ENCODE measurements at regions not wholly inside any gene's neighbourhood (a gene's known extent, or its start where the extent isn't known, plus 50 kb on each side); places are given as distances from the start of the nearest gene placed in this dataset.

DNA sequence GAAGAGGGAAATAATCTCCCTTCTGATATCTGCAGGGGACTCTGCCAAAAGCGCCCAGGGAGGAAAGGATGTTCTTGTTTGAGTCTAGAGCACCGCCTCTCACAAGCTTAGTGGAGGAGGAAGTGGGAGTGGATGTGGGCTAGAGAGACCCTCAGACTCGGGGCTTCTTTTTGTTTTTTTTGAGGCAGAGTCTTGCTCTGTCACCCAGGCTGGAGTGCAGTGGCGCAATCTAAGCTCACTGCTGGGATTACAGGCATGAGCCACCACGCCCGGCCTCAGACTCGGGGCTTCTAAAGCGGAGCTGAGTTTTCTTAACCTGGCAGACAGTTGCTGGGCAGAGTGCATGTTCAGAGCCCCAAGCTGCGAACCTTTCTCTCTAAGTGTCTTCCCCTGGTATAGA is 310.8 kb downstream of the BMP7 start:
- DNase-seq (ENCODE audit: low read depth) = no peak

GRCh38 chr20:56956534-56956933 is 309.9 kb downstream of the BMP7 start:
- no peak for DNase-seq (ENCODE audit: low read depth)

DNA sequence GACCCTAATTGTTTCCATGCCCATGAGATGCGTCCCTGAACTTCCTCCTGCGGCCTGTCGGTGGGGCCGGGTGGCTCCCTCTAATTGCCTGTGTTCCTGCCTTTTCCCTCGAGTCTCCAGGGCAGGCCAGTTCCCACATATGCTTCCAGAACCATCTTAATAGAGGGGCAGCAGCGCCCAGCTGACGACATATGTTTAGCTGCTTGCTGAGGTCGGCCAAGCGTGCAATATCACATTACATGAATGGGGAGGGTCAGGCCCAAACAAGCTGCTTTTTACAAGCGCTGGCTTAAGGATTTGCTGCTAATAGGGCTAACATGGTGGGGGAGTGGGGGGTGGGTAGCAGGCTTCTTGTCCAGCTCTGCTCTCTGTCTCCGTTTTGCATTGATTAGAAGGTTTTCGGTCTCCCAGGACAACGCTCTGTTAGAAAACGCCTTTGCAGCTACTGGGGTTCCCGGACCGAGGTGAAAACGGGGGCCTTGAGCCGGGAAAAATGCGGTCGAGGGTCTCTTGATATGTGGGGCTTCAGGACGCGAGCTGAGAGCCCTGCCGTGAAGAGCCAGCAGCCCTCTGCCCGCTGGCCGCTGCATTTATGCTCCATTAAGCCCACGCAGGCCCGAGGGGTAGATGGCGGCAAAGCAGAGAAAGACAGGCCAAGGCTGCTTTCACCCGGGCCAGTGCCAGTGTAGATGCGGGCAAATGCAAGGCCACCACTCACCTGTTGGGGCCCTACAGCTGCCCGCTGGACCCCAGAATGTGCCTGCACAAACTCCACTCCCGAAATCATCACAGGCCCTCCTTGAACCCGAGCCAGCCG is 308.5 kb downstream of the BMP7 start:
- no peak for DNase-seq (ENCODE audit: low read depth)

DNA sequence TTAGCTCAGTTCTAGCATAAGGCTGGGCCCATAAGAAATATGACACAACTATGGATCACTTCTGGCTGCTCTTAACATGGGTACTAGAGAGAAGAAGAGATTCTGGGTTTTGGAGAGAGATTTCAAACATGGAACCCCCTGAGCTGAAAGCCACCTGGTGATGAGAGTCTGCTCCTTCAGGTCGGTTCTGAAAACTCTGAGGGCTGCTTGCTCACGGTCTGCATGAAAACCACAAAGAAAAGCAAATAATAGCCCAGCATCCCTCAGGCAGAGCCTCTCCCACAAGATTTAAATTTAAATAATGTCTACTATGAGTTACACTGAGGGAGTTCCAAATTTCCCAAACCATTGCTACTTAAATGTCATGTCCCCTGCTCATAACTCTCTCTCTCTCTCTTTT is 301.5 kb downstream of the BMP7 start:
- no peak for DNase-seq (ENCODE audit: low read depth)

DNA sequence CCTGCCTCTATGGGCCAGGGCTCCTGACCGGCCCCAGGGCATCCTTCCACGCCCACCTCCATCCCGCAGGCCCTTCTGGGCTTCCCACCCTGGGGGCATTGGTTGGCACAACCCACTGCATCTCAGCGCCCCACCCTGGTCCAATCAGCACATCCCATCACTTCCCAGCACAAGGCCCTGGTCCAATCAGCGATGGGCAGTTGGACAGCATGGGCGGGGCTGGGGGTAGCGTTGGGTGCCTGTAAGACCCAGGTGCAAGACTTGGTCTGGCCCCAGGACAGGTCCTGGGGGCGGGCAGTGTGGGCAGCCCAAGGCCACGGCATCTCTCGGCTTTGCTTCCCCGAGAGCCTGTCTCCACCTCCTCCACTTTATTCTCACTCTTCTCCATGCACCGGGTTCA is 298.5 kb downstream of the BMP7 start:
- DNase-seq (ENCODE audit: low read depth) = no peak

DNA sequence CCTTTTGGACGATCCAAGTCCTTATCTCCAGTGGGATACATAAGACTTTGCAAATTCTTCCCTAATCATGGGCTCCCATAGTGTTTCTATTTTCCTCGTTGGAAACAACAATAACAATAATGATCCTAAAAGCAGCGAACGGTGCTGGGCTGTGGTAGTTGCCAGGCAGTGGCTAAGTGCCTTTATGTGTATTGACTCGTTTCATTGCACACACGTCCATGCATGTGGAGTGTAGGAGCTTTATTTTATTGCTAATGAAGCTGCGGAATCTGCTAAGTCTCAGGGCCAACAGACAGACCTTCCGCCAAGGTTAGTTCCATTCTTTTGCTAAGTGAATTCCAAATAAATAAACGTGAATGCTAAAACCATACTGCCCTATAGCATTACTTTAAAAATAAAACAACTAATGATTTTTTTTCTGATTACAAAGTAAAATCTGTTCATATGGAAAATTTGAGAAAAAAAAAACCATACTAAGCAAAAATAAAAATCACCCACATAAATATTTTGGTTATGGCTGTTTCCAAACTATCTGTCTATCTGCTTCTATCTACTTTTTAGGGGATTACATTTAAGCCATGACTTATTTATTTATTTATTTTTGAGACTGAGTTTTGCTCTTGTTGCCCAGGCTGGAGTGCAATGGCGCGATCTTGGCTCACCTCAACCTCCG is 297.9 kb downstream of the BMP7 start:
- DNase-seq (ENCODE audit: low read depth) = no peak

- no peak for DNase-seq (ENCODE audit: low read depth)
Measured at GRCh38 chr20:56974499-56975250, 291.8 kb downstream of the BMP7 start.

DNA sequence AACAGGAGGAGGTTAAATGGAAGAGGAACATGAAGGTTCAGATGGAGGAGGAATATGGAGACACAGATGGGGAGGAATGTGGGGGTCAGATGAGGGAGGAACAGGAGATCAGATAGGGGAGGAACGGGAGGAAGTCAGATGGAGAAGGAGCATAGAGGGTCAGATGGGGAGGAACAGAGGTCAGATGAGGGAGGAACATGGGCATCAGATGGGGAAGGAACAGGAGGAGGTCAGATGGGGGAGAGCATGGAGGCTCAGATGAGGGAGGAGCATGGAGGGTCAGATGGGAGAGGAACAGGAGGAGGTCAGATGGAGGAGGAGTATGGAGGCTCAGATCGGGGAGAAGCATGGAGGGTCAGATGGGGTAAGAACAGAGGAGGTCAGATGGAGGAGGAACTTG is 290.6 kb downstream of the BMP7 start:
- DNase-seq (ENCODE audit: low read depth) = no peak

DNA sequence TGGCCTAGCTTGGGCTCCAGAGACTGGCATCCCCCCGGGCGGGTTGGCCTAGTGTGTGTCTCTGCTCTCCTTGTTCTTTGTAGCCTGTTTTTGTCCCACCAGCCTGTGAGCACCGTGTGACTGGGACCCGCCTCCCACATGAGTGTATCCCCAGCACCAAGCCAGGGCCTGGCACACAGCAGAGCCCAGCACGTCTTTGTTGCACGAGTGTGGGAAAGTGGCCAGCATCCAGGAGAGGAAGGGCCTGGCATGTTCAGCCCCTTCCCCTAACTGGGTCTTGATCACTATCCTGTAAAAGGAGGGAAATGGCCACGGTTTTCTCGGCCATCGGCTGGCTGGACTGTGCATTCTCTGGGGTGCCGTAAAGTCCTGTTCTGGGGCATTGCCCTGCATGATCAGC is 290.1 kb downstream of the BMP7 start:
- no peak for DNase-seq (ENCODE audit: low read depth)

- no peak for DNase-seq (ENCODE audit: low read depth)
Measured at GRCh38 chr20:56978475-56978874, 288.0 kb downstream of the BMP7 start.

DNA sequence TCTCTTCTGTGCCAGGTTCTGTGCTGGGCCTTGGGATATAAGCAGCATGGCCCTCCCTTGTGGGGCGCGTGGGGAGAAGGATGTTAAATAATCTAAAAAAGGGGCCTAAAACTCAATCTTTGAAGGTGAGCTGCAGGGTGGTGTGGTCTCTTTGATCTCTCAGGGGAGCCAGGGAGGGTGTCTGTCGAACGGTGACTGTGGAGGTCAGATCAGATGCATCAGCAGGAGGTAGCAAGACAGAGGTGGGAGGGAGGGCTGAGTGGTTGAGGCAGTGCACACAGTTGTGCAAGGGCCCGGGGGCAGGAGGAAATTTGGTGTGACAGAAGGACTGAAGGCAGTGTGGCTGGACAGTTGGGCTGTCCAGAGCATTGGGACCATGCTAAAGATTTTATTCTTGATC is 287.3 kb downstream of the BMP7 start:
- DNase-seq (ENCODE audit: low read depth) = no peak

GRCh38 chr20:56981301-56981700 is 285.1 kb downstream of the BMP7 start:
- DNase-seq (ENCODE audit: low read depth) = no peak

DNA sequence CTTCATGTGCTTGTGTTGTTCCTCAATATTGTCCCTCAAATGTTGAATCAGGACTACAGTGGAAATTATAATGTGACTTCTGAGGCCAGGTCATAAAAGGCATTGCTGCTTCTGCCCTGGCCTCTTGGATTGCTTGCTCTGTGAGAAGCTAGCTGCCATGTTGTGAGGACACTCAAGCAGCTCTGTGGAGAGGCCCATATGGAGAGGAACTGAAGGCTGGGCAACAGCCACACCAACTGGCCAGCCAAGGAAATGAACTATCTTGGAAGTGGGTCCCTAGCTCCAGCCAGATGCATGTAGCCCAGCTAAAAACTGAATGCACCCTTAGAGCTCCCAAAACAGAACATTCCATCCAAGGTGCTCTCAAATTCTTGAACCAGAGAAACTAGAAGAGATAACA is 282.6 kb downstream of the BMP7 start:
- no peak for DNase-seq (ENCODE audit: low read depth)

DNA sequence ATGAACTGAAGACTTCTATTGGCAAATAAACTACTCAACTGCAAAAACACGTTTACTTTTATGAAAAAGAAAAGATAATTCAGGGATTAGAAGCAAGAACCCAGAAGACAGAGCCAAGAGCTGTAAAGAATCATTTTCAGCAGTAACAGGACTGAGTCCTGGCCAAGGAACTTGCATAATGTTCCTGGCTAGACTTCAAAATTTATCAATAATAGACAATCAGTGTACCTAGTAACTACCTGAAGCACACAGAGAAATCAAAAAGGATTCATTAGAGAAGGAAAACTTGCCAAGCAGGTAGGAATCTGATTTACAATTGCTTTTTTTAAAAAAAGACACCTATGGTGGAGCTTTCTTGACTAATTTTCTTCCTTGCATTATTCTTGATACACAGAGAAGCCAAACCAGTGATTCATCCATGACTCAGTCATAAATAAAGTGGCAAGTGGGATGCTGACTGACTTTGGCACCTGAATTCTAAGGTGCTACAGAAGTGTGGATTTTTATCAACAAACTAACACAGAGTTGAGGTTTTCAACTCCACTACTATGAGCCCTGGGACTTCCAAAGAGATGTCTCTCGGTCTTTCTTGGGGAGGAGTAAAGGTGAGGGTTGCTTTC is 281.3 kb downstream of the BMP7 start:
- no peak for DNase-seq (ENCODE audit: low read depth)

GRCh38 chr20:56986476-56986875 is 280.0 kb downstream of the BMP7 start:
- no peak for DNase-seq (ENCODE audit: low read depth)

GRCh38 chr20:56986931-56987720 is 279.3 kb downstream of the BMP7 start:
- DNase-seq (ENCODE audit: low read depth) = no peak

- no peak for DNase-seq (ENCODE audit: low read depth)
Measured at GRCh38 chr20:56987986-56988385, 278.5 kb downstream of the BMP7 start.

- DNase-seq (ENCODE audit: low read depth) = no peak
Measured at GRCh38 chr20:56988446-56988845, 278.0 kb downstream of the BMP7 start.

DNA sequence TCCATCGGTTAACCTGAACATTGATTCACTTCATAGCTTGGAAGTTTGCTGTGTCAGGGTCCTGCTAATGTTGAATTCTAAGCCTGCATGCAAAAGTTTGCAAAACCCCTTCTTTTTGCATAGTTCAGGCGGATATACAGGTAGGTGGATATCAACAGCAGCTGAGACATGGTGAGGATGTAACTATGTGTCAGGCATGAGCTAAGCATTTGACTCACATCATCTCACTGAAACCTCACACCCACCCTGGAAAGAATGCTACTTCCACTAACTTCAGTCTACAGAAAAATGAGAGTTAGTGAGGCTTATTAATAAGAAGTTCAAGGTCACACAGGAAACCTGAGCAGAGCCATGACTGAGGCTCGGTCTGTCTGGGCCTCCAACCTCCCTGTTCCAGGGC is 276.9 kb downstream of the BMP7 start:
- no peak for DNase-seq (ENCODE audit: low read depth)

- DNase-seq (ENCODE audit: low read depth) = no peak
Measured at GRCh38 chr20:56993020-56993559, 273.4 kb downstream of the BMP7 start.

DNA sequence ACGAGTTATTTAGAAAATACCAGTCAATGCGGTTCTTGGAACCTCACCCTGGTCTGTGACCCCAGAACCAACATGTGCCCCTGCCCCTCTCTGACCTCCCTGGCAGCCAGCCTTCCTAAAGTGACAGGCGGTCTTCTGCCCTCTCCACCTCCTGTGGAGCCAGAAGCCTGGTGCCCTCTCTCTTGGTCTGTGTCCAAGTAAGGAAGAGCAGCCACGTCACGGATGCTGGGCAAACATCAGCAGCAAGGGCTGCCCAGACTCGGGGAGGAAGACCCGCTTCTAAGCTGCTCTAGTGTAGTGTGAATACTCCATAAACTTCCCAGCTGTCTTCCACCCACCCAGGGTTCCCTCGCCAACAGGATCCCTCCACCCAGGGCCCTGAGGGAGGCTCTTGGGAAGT is 272.4 kb downstream of the BMP7 start:
- DNase-seq (ENCODE audit: low read depth) = no peak
